Hepatocyte (in vitro differentiated cells): ENCODE measurements at regions not wholly inside any gene's neighbourhood (a gene's known extent, or its start where the extent isn't known, plus 50 kb on each side); places are given as distances from the start of the nearest gene placed in this dataset.

Source experiments
- CTCF ChIP-seq: fragments of 200-600 bp; sonication (generic); IDR thresholded peaks from 2 replicates; pipeline ENCODE4 v1.5.1; 2016; ENCODE audit warnings: antibody characterized with exemption, mild to moderate bottlenecking; ENCODE audit not compliant: poor library complexity
- EZH2phosphoT487 ChIP-seq: fragments of 200-600 bp; sonication (generic); IDR thresholded peaks from one replicate; pipeline ENCODE4 v1.6.1; 2018; ENCODE audit warnings: antibody characterized with exemption, mild to moderate bottlenecking, low read depth, moderate library complexity; ENCODE audit not compliant: unreplicated experiment, severe bottlenecking

DNA sequence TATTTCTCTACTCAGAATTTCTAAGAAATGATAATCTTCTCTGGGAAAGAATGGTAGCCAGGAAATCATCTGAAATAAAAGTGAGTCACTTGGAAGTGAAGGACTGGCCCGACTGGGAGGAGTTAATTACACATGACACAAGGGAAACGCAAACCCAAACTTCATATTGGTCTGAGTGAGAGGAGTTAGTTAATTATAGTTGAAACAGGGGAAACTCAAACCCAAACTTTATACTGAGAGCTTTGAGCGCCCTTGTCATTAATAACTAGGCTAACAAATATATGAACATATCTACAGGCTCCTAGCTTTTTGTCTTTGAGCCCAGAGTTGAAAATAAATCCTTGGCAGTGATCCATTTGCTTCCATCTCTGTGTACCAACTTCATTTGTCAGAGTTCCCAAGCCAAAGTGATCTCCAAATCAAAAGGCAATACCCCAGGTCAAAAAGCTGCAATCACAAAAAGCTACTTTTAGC is 187.8 kb upstream of the COL3A1 start:
- TF ChIP-seq CTCF (no peak), EZH2phosphoT487 (no peak)
